Prostate gland (tissue), 2 donors: ENCODE measurements at regions not wholly inside any gene's neighbourhood (a gene's known extent, or its start where the extent isn't known, plus 50 kb on each side); places are given as distances from the start of the nearest gene placed in this dataset.

Experiments
- POLR2A ChIP-seq: fragments of 450-650 bp; IDR thresholded peaks from one replicate; pipeline ENCODE4 v1.6.1; 2016; ENCODE audit warnings: antibody characterized with exemption, mild to moderate bottlenecking
- POLR2AphosphoS5 ChIP-seq: sonication (generic); formaldehyde crosslinking; IDR thresholded peaks from one replicate; pipeline ENCODE4 v1.6.1; 2017; ENCODE audit warnings: antibody characterized with exemption
- TF ChIP-seq, protein P1 (sequence below), 4 experiments: fragments of 200-600 bp in 2 of 4; fragments of 450-650 bp in 2 of 4; sonication (generic) in 2 of 4; IDR thresholded peaks; 1 replicate in 3 of 4; 2 replicates in 1 of 4; pipeline ENCODE4 v1.5.1; 2016 to 2019; ENCODE audit warnings: antibody characterized with exemption in 4 of 4, mild to moderate bottlenecking in 2 of 4, moderate library complexity in 2 of 4

GRCh38 chr9:88826771-88827181 lies 164.5 kb upstream of the S1PR3 start:
- TF ChIP-seq, protein P1, sequence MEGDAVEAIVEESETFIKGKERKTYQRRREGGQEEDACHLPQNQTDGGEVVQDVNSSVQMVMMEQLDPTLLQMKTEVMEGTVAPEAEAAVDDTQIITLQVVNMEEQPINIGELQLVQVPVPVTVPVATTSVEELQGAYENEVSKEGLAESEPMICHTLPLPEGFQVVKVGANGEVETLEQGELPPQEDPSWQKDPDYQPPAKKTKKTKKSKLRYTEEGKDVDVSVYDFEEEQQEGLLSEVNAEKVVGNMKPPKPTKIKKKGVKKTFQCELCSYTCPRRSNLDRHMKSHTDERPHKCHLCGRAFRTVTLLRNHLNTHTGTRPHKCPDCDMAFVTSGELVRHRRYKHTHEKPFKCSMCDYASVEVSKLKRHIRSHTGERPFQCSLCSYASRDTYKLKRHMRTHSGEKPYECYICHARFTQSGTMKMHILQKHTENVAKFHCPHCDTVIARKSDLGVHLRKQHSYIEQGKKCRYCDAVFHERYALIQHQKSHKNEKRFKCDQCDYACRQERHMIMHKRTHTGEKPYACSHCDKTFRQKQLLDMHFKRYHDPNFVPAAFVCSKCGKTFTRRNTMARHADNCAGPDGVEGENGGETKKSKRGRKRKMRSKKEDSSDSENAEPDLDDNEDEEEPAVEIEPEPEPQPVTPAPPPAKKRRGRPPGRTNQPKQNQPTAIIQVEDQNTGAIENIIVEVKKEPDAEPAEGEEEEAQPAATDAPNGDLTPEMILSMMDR (IDR thresholded peaks at IDR 0.05) = no peak
- no peak for TF ChIP-seq POLR2AphosphoS5
- no peak for TF ChIP-seq POLR2A
